H1 (cell line): ENCODE measurements at regions not wholly inside any gene's neighbourhood (a gene's known extent, or its start where the extent isn't known, plus 50 kb on each side); places are given as distances from the start of the nearest gene placed in this dataset.

ENCODE experiments used
- CBX5 ChIP-seq: fragments of 300-800, 300-1000 bp; sonication (generic); IDR thresholded peaks from 2 replicates; pipeline ENCODE4 v1.7.1; 2016; ENCODE audit warnings: antibody characterized with exemption, low read length, low read depth
- EP300 ChIP-seq, 2 experiments: IDR thresholded peaks; 1 replicate in 1 of 2; 2 replicates in 1 of 2; pipeline ENCODE4 v1.6.1; 2011 to 2012; ENCODE audit warnings: low read depth in 2 of 2, low read length in 2 of 2, mild to moderate bottlenecking in 2 of 2, borderline replicate concordance in 1 of 2, inconsistent platforms in 1 of 2, moderate library complexity in 1 of 2
- GABPA ChIP-seq: IDR thresholded peaks from 2 replicates; pipeline ENCODE4 v1.6.1; 2011; ENCODE audit warnings: mild to moderate bottlenecking, low read length, moderate library complexity, borderline replicate concordance; ENCODE audit not compliant: insufficient read depth
- RXRA ChIP-seq: IDR thresholded peaks from 2 replicates; pipeline ENCODE4 v1.6.1; 2011; ENCODE audit warnings: low read depth, mild to moderate bottlenecking, low read length, moderate library complexity; ENCODE audit not compliant: insufficient read depth
- SIN3A ChIP-seq, 2 experiments: IDR thresholded peaks in 1 of 2; conservative IDR thresholded peaks in 1 of 2; 2 replicates each; pipeline ENCODE4 v1.6.1; 2011 to 2012; ENCODE audit warnings: low read length in 2 of 2, improper control_type of control experiment in 1 of 2, low read depth in 1 of 2, mild to moderate bottlenecking in 1 of 2
- SP4 ChIP-seq: IDR thresholded peaks from 2 replicates; pipeline ENCODE4 v1.6.1; 2012; ENCODE audit warnings: low read length, inconsistent platforms
- TCF12 ChIP-seq: IDR thresholded peaks from 2 replicates; pipeline ENCODE4 v1.6.1; 2011; ENCODE audit warnings: low read depth, mild to moderate bottlenecking, low read length
- TEAD4 ChIP-seq: IDR thresholded peaks from 2 replicates; pipeline ENCODE4 v1.6.1; 2012; ENCODE audit warnings: low read depth, low read length, inconsistent platforms, mixed read lengths
- TF ChIP-seq, protein P1 (sequence below): fragments of 300-600 bp; sonication (generic); IDR thresholded peaks from 2 replicates; pipeline ENCODE4 v1.7.1; 2012; ENCODE audit warnings: low read length, moderate library complexity, mild to moderate bottlenecking, inconsistent platforms; ENCODE audit not compliant: insufficient replicate concordance

- TF ChIP-seq, protein P1, sequence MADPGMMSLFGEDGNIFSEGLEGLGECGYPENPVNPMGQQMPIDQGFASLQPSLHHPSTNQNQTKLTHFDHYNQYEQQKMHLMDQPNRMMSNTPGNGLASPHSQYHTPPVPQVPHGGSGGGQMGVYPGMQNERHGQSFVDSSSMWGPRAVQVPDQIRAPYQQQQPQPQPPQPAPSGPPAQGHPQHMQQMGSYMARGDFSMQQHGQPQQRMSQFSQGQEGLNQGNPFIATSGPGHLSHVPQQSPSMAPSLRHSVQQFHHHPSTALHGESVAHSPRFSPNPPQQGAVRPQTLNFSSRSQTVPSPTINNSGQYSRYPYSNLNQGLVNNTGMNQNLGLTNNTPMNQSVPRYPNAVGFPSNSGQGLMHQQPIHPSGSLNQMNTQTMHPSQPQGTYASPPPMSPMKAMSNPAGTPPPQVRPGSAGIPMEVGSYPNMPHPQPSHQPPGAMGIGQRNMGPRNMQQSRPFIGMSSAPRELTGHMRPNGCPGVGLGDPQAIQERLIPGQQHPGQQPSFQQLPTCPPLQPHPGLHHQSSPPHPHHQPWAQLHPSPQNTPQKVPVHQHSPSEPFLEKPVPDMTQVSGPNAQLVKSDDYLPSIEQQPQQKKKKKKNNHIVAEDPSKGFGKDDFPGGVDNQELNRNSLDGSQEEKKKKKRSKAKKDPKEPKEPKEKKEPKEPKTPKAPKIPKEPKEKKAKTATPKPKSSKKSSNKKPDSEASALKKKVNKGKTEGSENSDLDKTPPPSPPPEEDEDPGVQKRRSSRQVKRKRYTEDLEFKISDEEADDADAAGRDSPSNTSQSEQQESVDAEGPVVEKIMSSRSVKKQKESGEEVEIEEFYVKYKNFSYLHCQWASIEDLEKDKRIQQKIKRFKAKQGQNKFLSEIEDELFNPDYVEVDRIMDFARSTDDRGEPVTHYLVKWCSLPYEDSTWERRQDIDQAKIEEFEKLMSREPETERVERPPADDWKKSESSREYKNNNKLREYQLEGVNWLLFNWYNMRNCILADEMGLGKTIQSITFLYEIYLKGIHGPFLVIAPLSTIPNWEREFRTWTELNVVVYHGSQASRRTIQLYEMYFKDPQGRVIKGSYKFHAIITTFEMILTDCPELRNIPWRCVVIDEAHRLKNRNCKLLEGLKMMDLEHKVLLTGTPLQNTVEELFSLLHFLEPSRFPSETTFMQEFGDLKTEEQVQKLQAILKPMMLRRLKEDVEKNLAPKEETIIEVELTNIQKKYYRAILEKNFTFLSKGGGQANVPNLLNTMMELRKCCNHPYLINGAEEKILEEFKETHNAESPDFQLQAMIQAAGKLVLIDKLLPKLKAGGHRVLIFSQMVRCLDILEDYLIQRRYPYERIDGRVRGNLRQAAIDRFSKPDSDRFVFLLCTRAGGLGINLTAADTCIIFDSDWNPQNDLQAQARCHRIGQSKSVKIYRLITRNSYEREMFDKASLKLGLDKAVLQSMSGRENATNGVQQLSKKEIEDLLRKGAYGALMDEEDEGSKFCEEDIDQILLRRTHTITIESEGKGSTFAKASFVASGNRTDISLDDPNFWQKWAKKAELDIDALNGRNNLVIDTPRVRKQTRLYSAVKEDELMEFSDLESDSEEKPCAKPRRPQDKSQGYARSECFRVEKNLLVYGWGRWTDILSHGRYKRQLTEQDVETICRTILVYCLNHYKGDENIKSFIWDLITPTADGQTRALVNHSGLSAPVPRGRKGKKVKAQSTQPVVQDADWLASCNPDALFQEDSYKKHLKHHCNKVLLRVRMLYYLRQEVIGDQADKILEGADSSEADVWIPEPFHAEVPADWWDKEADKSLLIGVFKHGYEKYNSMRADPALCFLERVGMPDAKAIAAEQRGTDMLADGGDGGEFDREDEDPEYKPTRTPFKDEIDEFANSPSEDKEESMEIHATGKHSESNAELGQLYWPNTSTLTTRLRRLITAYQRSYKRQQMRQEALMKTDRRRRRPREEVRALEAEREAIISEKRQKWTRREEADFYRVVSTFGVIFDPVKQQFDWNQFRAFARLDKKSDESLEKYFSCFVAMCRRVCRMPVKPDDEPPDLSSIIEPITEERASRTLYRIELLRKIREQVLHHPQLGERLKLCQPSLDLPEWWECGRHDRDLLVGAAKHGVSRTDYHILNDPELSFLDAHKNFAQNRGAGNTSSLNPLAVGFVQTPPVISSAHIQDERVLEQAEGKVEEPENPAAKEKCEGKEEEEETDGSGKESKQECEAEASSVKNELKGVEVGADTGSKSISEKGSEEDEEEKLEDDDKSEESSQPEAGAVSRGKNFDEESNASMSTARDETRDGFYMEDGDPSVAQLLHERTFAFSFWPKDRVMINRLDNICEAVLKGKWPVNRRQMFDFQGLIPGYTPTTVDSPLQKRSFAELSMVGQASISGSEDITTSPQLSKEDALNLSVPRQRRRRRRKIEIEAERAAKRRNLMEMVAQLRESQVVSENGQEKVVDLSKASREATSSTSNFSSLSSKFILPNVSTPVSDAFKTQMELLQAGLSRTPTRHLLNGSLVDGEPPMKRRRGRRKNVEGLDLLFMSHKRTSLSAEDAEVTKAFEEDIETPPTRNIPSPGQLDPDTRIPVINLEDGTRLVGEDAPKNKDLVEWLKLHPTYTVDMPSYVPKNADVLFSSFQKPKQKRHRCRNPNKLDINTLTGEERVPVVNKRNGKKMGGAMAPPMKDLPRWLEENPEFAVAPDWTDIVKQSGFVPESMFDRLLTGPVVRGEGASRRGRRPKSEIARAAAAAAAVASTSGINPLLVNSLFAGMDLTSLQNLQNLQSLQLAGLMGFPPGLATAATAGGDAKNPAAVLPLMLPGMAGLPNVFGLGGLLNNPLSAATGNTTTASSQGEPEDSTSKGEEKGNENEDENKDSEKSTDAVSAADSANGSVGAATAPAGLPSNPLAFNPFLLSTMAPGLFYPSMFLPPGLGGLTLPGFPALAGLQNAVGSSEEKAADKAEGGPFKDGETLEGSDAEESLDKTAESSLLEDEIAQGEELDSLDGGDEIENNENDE = no peak
- TF ChIP-seq EP300 (IDR thresholded peaks at IDR 0.05; ENCODE audit: borderline replicate concordance in 1 of 2, low read depth in 2 of 2, low read length in 2 of 2) (no peak), SP4 (no peak), SIN3A (conservative IDR thresholded peaks at IDR 0.05 in 1 of 2, IDR thresholded peaks at IDR 0.05 in 1 of 2; ENCODE audit: low read depth in 1 of 2, low read length in 2 of 2) (no peak), TEAD4 (no peak), GABPA (no peak), RXRA (no peak), CBX5 (no peak), TCF12 (no peak)
Measured at GRCh38 chr6:71651636-71652035, 234.7 kb upstream of the RIMS1 start (continued).
